ENCODE measurements at regions not wholly inside any gene's neighbourhood (a gene's known extent, or its start where the extent isn't known, plus 50 kb on each side); places are given as distances from the start of the nearest gene placed in this dataset.

DNA sequence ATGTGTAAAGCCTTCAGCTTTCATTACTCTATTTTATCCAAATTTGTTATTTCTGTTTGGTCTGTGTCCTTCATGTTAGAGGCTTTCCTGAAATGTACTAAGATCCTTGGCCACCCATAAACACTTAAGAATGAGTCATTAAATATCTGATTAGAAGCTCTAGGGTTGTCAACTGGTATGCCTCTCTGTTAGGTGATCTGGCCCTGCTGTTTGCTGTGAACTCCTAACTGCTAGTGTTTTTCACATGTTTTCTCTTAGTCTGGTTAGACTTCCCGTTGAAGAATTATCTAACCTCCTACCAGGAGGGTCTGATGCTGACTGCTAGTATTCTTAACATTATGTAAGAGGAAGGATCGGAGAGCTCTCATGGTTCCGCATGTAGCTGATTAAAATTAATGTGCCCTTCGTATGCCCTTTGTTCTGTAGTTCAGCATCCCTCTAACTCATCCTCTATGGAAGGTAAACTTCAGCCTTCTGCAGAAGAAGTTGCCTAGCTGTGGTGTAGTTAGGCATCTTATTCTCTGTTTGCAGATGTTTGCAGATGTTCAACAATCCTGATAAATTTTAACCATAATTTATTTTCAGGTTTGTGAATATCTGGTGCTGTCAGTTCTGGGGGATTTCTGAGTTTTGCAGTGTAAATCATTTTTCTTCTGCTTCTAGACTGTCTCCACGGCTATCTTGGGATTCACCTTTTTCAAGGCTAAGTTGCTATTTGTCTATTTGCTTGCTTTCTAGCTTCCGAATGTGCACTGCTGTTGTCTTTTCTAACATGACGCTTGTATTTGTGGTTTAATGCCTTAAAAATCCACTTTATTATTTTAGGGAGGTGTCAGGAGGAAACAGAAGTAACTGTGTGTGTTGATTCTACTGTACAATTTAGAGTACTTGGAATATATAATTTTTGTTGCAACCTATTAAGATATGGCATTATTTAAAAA is 207.2 kb upstream of the SPRY2 start:
- TF ChIP-seq, protein P1, sequence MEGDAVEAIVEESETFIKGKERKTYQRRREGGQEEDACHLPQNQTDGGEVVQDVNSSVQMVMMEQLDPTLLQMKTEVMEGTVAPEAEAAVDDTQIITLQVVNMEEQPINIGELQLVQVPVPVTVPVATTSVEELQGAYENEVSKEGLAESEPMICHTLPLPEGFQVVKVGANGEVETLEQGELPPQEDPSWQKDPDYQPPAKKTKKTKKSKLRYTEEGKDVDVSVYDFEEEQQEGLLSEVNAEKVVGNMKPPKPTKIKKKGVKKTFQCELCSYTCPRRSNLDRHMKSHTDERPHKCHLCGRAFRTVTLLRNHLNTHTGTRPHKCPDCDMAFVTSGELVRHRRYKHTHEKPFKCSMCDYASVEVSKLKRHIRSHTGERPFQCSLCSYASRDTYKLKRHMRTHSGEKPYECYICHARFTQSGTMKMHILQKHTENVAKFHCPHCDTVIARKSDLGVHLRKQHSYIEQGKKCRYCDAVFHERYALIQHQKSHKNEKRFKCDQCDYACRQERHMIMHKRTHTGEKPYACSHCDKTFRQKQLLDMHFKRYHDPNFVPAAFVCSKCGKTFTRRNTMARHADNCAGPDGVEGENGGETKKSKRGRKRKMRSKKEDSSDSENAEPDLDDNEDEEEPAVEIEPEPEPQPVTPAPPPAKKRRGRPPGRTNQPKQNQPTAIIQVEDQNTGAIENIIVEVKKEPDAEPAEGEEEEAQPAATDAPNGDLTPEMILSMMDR (IDR thresholded peaks at IDR 0.05; ENCODE audit: insufficient read depth, low read length): no peak
- no peak for TF ChIP-seq POLR2AphosphoS5 (IDR thresholded peaks at IDR 0.05; ENCODE audit: low read depth)
- TF ChIP-seq REST (IDR thresholded peaks at IDR 0.05; ENCODE audit: insufficient replicate concordance, low read depth): no peak

Data from HL-60 (cell line).